ENCODE measurements at regions not wholly inside any gene's neighbourhood (a gene's known extent, or its start where the extent isn't known, plus 50 kb on each side); places are given as distances from the start of the nearest gene placed in this dataset.

DNA sequence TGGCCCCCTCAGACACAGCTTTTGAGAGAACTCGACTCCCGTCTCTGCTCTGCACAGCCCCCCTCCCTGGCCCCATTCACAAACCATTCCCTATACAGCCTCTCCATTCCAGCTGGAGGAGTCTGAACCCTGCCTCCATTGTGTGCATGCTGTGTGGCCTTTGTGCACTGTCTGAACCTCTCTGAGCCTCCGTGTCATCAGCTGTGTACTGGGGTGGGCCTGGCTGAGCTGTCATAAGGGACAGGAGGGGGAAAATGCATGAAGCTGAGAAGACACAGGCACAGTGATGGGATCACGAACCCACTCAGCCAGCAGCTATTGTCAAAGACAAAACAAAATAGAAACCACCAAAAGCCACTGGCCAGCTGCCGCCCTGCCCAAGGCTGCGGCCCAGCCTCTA, 130.8 kb downstream of the RFLNA start:
- Histone ChIP-seq H3K27me3 (ENCODE audit: control insufficient read depth in 3 of 3, insufficient read depth in 3 of 3, low read length in 3 of 3) (no peaks in the 10 kb centered on the region), H3K27ac (ENCODE audit: low read depth in 1 of 3, low read length in 2 of 3) (no peak overlapping the region)
- WGBS, 3 donors: 92 to 96% (median 95%) methylated on average over 6 of the region's 6 CpGs

DNA sequence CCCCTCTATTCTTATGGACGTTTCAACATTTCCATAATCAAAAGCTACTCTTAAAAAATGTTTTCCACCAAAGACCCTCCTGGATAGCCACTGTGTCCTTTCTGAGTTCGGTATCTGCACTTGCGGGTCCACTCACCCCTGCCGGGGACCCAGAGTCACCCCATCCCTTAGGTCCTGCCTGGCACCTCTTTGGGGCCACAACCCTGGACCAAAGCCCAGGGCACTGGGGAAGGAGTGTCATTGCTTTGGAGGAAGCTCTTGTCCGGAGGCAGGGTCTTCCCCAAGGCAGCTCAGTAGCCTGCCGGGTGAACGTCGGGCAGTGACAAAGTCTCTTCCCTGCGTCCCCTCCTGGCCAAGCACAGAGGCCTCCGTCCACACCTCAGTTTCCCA, 129.6 kb downstream of the RFLNA start:
- FAIRE-seq: no peak

More for the DNA sequence above, 130.8 kb downstream of the RFLNA start:
- Histone ChIP-seq H3K4me3 (ENCODE audit: low read depth in 1 of 3, low read length in 3 of 3) (no peak overlapping the region), H3K36me3 (ENCODE audit: control insufficient read depth in 3 of 3, insufficient read depth in 2 of 3, low read depth in 1 of 3, low read length in 3 of 3) (peaks cover 4 to 89% (median 11%) of the 10 kb centered on the region in 3 donors), H3K9me3 (ENCODE audit: control insufficient read depth in 2 of 2, insufficient read depth in 1 of 2, low read depth in 1 of 2, low read length in 1 of 2) (no peaks in the 10 kb centered on the region), H3K4me1 (ENCODE audit: control insufficient read depth in 3 of 3, insufficient read depth in 2 of 3, low read depth in 1 of 3, low read length in 2 of 3) (peaks cover 4 to 39% (median 8%) of the 10 kb centered on the region in 3 donors)
- no peak for DNase-seq
- no peak for FAIRE-seq

DNA sequence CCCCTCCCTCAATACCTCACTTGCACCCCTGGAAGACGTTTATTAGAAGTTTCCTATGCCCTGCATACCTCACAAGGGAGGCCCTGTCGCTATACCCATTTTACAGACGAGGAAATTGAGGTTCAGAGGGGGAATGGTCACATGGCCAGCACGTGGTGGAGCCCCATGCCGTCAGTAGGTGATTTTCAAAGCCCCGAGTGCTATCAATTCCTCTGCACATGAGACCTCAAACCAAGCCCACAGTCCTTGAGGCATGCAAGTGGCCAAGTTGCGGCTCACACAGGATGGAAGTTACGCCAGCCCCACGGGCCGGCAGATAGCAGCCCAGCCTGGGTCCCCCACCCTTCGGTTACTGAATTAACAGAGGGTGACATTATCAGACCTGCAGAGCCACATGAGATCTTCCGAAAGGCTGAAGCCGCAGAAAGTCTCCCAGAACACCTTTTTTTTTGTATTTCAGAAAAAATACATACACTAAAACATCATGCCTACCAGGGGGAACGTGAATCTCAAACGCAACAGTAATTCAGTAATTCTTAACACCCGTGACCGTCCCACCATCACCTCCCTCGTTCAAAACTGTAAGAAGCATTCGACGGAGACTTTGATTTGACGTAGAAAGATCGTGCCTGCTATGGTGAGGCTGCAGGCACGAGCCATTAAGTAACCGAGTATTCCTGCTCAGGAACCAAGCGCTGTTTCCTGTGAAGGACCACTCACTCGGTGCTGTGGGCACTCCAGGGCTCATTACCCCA, 129.0 kb downstream of the RFLNA start:
- Histone ChIP-seq H3K36me3 (ENCODE audit: control insufficient read depth in 3 of 3, insufficient read depth in 2 of 3, low read depth in 1 of 3, low read length in 3 of 3) (peaks cover 5 to 89% (median 6%) of the 10 kb centered on the region in 3 donors), H3K27me3 (ENCODE audit: control insufficient read depth in 3 of 3, insufficient read depth in 3 of 3, low read length in 3 of 3) (no peaks in the 10 kb centered on the region), H3K4me1 (ENCODE audit: control insufficient read depth in 3 of 3, insufficient read depth in 2 of 3, low read depth in 1 of 3, low read length in 2 of 3) (peaks cover 4 to 39% (median 8%) of the 10 kb centered on the region in 3 donors), H3K27ac (ENCODE audit: low read depth in 1 of 3, low read length in 2 of 3) (peak overlapping the region; percentile 93 to 98 (median 93)), H3K4me3 (ENCODE audit: low read depth in 1 of 3, low read length in 3 of 3) (no peak overlapping the region), H3K9me3 (ENCODE audit: control insufficient read depth in 2 of 2, insufficient read depth in 1 of 2, low read depth in 1 of 2, low read length in 1 of 2) (no peaks in the 10 kb centered on the region)
- FAIRE-seq: no peak
- DNase-seq: no peak
- WGBS, 3 donors: 82 to 83% (median 82%) methylated on average over 26 of the region's 26 CpGs

More for the DNA sequence above, 129.6 kb downstream of the RFLNA start:
- Histone ChIP-seq H3K27ac (ENCODE audit: low read depth in 1 of 3, low read length in 2 of 3) (no peak overlapping the region), H3K4me1 (ENCODE audit: control insufficient read depth in 3 of 3, insufficient read depth in 2 of 3, low read depth in 1 of 3, low read length in 2 of 3) (peaks cover 4 to 39% (median 8%) of the 10 kb centered on the region in 3 donors), H3K27me3 (ENCODE audit: control insufficient read depth in 3 of 3, insufficient read depth in 3 of 3, low read length in 3 of 3) (no peaks in the 10 kb centered on the region), H3K9me3 (ENCODE audit: control insufficient read depth in 2 of 2, insufficient read depth in 1 of 2, low read depth in 1 of 2, low read length in 1 of 2) (no peaks in the 10 kb centered on the region), H3K4me3 (ENCODE audit: low read depth in 1 of 3, low read length in 3 of 3) (no peak overlapping the region), H3K36me3 (ENCODE audit: control insufficient read depth in 3 of 3, insufficient read depth in 2 of 3, low read depth in 1 of 3, low read length in 3 of 3) (peaks cover 6 to 89% (median 7%) of the 10 kb centered on the region in 3 donors)
- no peak for DNase-seq
- WGBS, 3 donors: 88 to 94% (median 93%) methylated on average over 10 of the region's 10 CpGs

DNA sequence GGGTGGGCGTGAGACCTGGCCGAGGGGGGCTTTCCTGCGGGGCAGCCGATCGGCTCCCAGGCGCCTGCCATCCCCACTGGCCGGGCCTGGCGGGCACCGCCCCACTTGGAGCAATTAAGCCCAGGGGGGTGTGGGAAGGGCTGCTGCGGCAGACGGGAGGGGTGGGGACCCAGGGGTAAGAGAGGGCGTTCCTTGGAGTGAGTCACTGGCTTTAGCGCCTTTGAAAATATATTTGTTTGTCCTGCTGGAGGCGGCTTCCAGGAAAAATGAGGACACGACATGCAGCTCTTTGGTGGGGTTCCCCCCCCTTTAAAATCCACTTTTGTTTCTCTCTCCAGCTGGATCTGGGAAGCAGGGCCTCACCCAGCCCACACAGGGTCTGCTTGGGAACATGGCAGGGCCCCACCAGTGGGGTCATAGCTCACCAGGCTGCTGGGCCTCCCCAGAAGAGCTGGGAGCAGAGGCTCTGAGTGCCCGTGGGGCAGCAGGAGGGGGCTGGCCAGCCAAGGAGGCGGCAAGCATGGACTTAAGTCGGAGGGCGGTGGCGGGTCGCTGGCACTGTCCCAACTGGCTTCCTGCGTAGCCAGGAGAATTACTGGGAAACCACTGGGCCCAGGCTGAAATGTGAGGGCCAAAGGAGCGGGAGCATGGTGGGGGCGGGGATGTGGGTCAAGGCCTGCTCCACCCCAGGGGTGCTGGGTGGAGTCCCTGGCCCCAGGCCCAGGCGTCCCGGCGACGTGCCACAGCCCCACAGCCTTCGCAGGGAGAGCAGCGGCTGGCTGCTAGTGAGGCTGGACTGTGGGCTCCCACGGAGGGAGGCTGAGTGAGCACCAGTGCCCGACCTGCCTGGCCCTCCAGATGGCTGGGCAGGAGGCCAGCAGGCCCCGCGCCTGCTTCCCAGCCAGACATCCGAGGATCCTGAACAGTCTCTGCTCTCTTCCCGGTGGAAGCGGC, 128.0 kb downstream of the RFLNA start:
- FAIRE-seq (no peak), DNase-seq (peak; percentile 90 to 94)
- WGBS, 3 donors: 11 to 36% (median 28%) methylated on average over 34 to 37 of the region's 37 CpGs
- Histone ChIP-seq H3K4me1 (ENCODE audit: control insufficient read depth in 3 of 3, insufficient read depth in 2 of 3, low read depth in 1 of 3, low read length in 2 of 3) (peaks cover 4 to 36% (median 8%) of the 10 kb centered on the region in 3 donors), H3K27me3 (ENCODE audit: control insufficient read depth in 3 of 3, insufficient read depth in 3 of 3, low read length in 3 of 3) (no peaks in the 10 kb centered on the region), H3K36me3 (ENCODE audit: control insufficient read depth in 3 of 3, insufficient read depth in 2 of 3, low read depth in 1 of 3, low read length in 3 of 3) (peaks cover 5 to 89% (median 6%) of the 10 kb centered on the region in 3 donors), H3K4me3 (ENCODE audit: low read depth in 1 of 3, low read length in 3 of 3) (peak overlapping the region in 2 of 3 donors; percentile 15 to 25), H3K27ac (ENCODE audit: low read depth in 1 of 3, low read length in 2 of 3) (peak overlapping the region; percentile 93 to 98 (median 93)), H3K9me3 (ENCODE audit: control insufficient read depth in 2 of 2, insufficient read depth in 1 of 2, low read depth in 1 of 2, low read length in 1 of 2) (no peaks in the 10 kb centered on the region)

DNA sequence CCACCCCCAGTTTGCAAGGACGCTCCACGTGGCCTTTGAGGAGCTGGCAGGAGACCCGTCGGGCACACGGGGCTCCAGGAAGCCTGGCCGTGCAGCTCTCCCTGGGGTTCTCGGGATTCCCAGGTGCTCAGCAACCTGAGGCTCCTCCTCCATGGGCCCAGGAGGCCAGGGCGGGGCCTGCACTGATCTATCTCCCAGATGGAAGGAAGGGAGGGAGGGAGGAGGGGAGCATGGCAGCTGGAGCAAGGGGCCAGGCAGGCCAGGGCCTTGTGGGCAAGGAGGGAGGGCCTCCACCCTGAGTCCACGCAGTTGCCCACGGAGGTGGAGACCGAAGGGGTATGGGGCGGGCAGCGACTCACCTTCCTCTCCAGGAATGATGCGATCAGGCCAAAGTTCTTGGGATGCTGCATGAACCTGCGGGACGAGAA, 127.3 kb downstream of the RFLNA start:
- 14 to 43% (median 30%) methylated on average over 13 to 16 of the region's 16 CpGs for WGBS, 3 donors
- H3K27me3 ChIP-seq (ENCODE audit: control insufficient read depth in 3 of 3, insufficient read depth in 3 of 3, low read length in 3 of 3): no peaks in the 10 kb centered on the region
- DNase-seq (peak; percentile 81 to 90), FAIRE-seq (no peak)
- peaks cover 5 to 89% (median 6%) of the 10 kb centered on the region in 3 donors for H3K36me3 ChIP-seq (ENCODE audit: control insufficient read depth in 3 of 3, insufficient read depth in 2 of 3, low read depth in 1 of 3, low read length in 3 of 3)
- no peaks in the 10 kb centered on the region for H3K9me3 ChIP-seq (ENCODE audit: control insufficient read depth in 2 of 2, insufficient read depth in 1 of 2, low read depth in 1 of 2, low read length in 1 of 2)
- H3K4me3 ChIP-seq (ENCODE audit: low read depth in 1 of 3, low read length in 3 of 3): peak overlapping the region in 2 of 3 donors; percentile 15 to 25
- H3K4me1 ChIP-seq (ENCODE audit: control insufficient read depth in 3 of 3, insufficient read depth in 2 of 3, low read depth in 1 of 3, low read length in 2 of 3): peaks cover 4 to 30% (median 8%) of the 10 kb centered on the region in 3 donors
- H3K27ac ChIP-seq (ENCODE audit: low read depth in 1 of 3, low read length in 2 of 3): peak overlapping the region; percentile 46 to 93 (median 90)

DNA sequence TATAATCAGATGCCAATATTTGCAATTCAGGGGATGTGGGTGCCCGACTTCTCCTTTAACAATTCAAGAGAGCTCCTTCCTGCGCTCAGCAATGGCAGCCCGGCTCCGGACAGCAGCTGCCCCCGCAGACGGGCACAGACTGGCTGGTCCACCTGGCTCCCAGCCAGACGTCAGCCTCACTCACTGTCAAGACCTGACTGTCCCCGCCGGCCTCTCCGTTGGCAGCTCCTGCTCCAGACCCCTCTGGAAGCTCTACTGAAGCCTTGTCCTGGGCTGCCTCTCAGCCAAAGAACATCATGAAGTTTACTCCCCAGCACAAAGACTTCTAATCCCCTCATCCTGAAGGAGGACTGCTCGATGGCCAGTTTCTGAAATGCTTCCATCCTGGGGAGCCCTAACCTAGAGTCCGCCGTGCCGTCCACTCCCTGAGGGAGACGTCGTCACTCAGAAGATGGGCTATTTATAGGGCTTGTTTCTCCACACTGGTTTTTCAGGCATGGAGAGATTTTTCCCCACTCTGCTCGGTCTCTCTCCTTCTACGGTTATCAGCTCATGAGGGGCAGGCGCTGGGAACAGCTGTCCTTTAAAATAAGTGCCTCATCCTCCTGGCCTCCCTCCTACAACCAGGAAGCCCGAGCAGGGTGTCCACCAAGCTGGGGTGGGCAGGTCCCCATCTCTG, 126.2 kb downstream of the RFLNA start:
- Histone ChIP-seq H3K27ac (ENCODE audit: low read depth in 1 of 3, low read length in 2 of 3) (peak overlapping the region in 2 of 3 donors; percentile 90 to 93), H3K4me1 (ENCODE audit: control insufficient read depth in 3 of 3, insufficient read depth in 2 of 3, low read depth in 1 of 3, low read length in 2 of 3) (peaks cover 4 to 27% (median 8%) of the 10 kb centered on the region in 3 donors), H3K4me3 (ENCODE audit: low read depth in 1 of 3, low read length in 3 of 3) (no peak overlapping the region), H3K36me3 (ENCODE audit: control insufficient read depth in 3 of 3, insufficient read depth in 2 of 3, low read depth in 1 of 3, low read length in 3 of 3) (peaks cover 5 to 89% (median 6%) of the 10 kb centered on the region in 3 donors), H3K9me3 (ENCODE audit: control insufficient read depth in 2 of 2, insufficient read depth in 1 of 2, low read depth in 1 of 2, low read length in 1 of 2) (no peaks in the 10 kb centered on the region), H3K27me3 (ENCODE audit: control insufficient read depth in 3 of 3, insufficient read depth in 3 of 3, low read length in 3 of 3) (no peaks in the 10 kb centered on the region)
- FAIRE-seq: no peak
- DNase-seq: no peak
- 80 to 94% (median 94%) methylated on average over 20 of the region's 20 CpGs for WGBS, 3 donors

DNA sequence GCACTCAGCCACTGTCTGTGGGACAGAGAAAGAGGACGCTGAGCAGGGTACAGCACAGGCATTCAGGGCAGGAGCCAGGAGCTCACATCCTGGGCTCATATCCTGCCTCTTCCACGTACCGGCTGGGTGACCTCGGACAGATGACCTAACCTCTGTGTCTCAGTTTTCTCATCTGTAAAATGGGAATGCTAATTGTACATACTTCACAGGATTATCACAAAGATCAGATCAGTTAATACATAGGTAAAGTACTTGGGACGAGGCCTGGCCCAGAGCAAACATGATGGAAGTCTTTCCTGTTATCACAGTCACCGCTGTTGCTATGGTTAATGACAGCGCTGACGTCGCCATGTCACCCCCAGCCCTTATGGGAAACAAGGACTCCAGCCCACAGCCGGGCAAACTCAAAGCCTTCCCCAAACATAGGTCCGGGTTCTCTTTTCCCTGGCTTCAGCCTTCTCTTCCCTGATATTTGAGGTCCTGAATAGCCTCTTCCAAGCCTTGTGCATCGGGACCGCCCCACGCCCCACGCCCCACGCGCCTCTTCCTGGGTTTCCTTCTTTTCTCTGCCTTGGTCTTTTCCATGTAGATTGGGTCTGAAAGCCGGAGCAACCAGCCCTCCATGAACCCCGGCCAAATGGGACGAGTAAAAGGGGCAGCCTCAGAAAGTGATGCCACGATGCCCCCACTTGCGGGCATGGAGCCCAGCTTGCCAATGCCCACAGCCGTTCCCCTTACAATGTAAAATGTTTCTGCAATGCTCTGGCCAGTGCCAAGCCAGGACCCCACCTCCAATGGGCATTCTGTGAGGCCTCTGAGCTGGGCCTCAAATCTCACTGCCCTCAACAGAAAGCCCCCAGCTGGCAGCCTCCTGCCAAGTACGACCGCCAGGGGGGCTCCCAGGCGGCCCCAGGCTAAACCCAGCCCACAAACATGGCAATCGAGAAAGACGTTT, 125.4 kb downstream of the RFLNA start:
- Histone ChIP-seq H3K9me3 (ENCODE audit: control insufficient read depth in 2 of 2, insufficient read depth in 1 of 2, low read depth in 1 of 2, low read length in 1 of 2) (no peaks in the 10 kb centered on the region), H3K27me3 (ENCODE audit: control insufficient read depth in 3 of 3, insufficient read depth in 3 of 3, low read length in 3 of 3) (no peaks in the 10 kb centered on the region), H3K27ac (ENCODE audit: low read depth in 1 of 3, low read length in 2 of 3) (peak overlapping the region in 1 of 3 donors; percentile 90), H3K4me1 (ENCODE audit: control insufficient read depth in 3 of 3, insufficient read depth in 2 of 3, low read depth in 1 of 3, low read length in 2 of 3) (peaks cover 4 to 27% (median 8%) of the 10 kb centered on the region in 3 donors), H3K36me3 (ENCODE audit: control insufficient read depth in 3 of 3, insufficient read depth in 2 of 3, low read depth in 1 of 3, low read length in 3 of 3) (peaks cover 0 to 88% (median 5%) of the 10 kb centered on the region in 3 donors), H3K4me3 (ENCODE audit: low read depth in 1 of 3, low read length in 3 of 3) (no peak overlapping the region)
- WGBS, 3 donors: 91 to 96% (median 92%) methylated on average over 28 of the region's 28 CpGs
- FAIRE-seq (no peak), DNase-seq (no peak)
